GM12878 (cell line): ENCODE measurements at regions not wholly inside any gene's neighbourhood (a gene's known extent, or its start where the extent isn't known, plus 50 kb on each side); places are given as distances from the start of the nearest gene placed in this dataset.

ENCODE experiments used
- ATAC-seq: fragments of 200-7000 bp; cut with Tn5 transposase; 3 replicates; pipeline ENCODE4 v1.9.1; 2020; ENCODE audit warnings: mild to moderate bottlenecking, moderate library complexity
- BruUV-seq: library from RNA; stranded (reverse); fragments of 400-500 nt; replicated peaks from 2 replicates; lab custom pipeline; 2021; lab: Mats Ljungman, UMichigan
- CTCF ChIA-PET: fragments of 300-600 bp; sonication (Branson Sonifier 250); formaldehyde crosslinking; extraction: SDS; loops from one replicate; lab custom pipeline; 2021; ENCODE audit warnings: inconsistent platforms; lab: Yijun Ruan, JAX
- POLR2A ChIA-PET: fragments of 350-600 bp; formaldehyde crosslinking; extraction: SDS; loops from one replicate; lab custom pipeline; 2021; ENCODE audit warnings: inconsistent platforms; lab: Charles Lee
- RAD21 ChIA-PET: fragments of 300-600 bp; sonication (Branson Sonifier 250); formaldehyde crosslinking; loops from one replicate; lab custom pipeline; 2023; ENCODE audit warnings: antibody characterized with exemption; ENCODE audit not compliant: unreplicated experiment; lab: Charles Lee
- SMC1A ChIA-PET: fragments of 300-600 bp; sonication (Branson Sonifier 250); formaldehyde crosslinking; loops from one replicate; lab custom pipeline; 2023; ENCODE audit not compliant: unreplicated experiment, uncharacterized antibody; lab: Charles Lee
- DNase-seq: peaks from one replicate; pipeline ENCODE4 v3.0.0-alpha.2; 2011; ENCODE audit warnings: low read depth, low spot score
- FAIRE-seq: peaks from 3 replicates; lab custom pipeline; 2011; peaks lifted over from hg19 to GRCh38; lab: Jason Lieb, UNC
- H2AFZ ChIP-seq: 2 replicates; pipeline ENCODE4 v1.6.0; 2011; ENCODE audit warnings: low read depth, low read length, control low read depth; ENCODE audit not compliant: control insufficient read depth
- H3K27ac ChIP-seq: 2 replicates; pipeline ENCODE4 v1.5.1; 2011; ENCODE audit warnings: control low read depth; ENCODE audit not compliant: control insufficient read depth, insufficient read depth
- H3K27me3 ChIP-seq, 2 experiments: replicated peaks in 1 of 2; 2 replicates each; pipeline versions ENCODE4 v1.6.0 to v1.6.1; 2011; ENCODE audit warnings: low read length in 1 of 2; ENCODE audit not compliant: control insufficient read depth in 2 of 2, insufficient read depth in 2 of 2
- H3K36me3 ChIP-seq, 2 experiments: 2 replicates each; pipeline ENCODE4 v1.5.1; 2011; ENCODE audit warnings: low read length in 1 of 2; ENCODE audit not compliant: control insufficient read depth in 2 of 2, insufficient read depth in 2 of 2
- H3K4me1 ChIP-seq: 2 replicates; pipeline ENCODE4 v1.6.1; 2011; ENCODE audit warnings: mild to moderate bottlenecking, low read length, moderate library complexity, mixed read lengths; ENCODE audit not compliant: control insufficient read depth, insufficient read depth
- H3K4me2 ChIP-seq: 2 replicates; pipeline ENCODE4 v1.6.0; 2011; ENCODE audit warnings: control low read depth; ENCODE audit not compliant: control insufficient read depth, insufficient read depth
- H3K4me3 ChIP-seq: fragments of 200-600 bp; sonication (generic); 2 replicates; pipeline ENCODE4 v1.5.1; 2016
- H3K79me2 ChIP-seq: 2 replicates; pipeline ENCODE4 v1.6.0; 2011; ENCODE audit warnings: low read length; ENCODE audit not compliant: control insufficient read depth, insufficient read depth
- H3K9ac ChIP-seq: 2 replicates; pipeline ENCODE4 v1.8.0; 2011; ENCODE audit warnings: low read length, control low read depth, mixed read lengths; ENCODE audit not compliant: control insufficient read depth, insufficient read depth
- H3K9me3 ChIP-seq: replicated peaks from 3 replicates; pipeline ENCODE4 v1.5.1; 2011; ENCODE audit warnings: mild to moderate bottlenecking, low read length; ENCODE audit not compliant: control insufficient read depth, insufficient read depth
- H4K20me1 ChIP-seq: 2 replicates; pipeline ENCODE4 v1.6.0; 2011; ENCODE audit not compliant: control insufficient read depth, insufficient read depth
- BMI1 ChIP-seq: fragments of 450-650 bp; IDR thresholded peaks from 2 replicates; pipeline ENCODE4 v1.6.1; 2016; ENCODE audit warnings: mild to moderate bottlenecking, moderate library complexity, borderline replicate concordance
- MXI1 ChIP-seq: fragments of 150-350 bp; IDR thresholded peaks from 2 replicates; pipeline ENCODE4 v1.6.1; 2011; ENCODE audit warnings: low read depth, mild to moderate bottlenecking, inconsistent platforms, low read length, improper control_type of control experiment
- NRF1 ChIP-seq: conservative IDR thresholded peaks from 2 replicates; pipeline ENCODE4 v1.6.1; 2011; ENCODE audit warnings: mild to moderate bottlenecking, low read depth, low read length, improper control_type of control experiment
- PBX3 ChIP-seq: IDR thresholded peaks from 2 replicates; pipeline ENCODE4 v1.6.1; 2011; ENCODE audit warnings: mild to moderate bottlenecking, low read depth, low read length, moderate library complexity; ENCODE audit not compliant: insufficient replicate concordance
- POLR2A ChIP-seq: IDR thresholded peaks from 2 replicates; pipeline ENCODE4 v1.6.1; 2011; ENCODE audit warnings: low read depth, mild to moderate bottlenecking, low read length
- RELA ChIP-seq: fragments of 450-650 bp; IDR thresholded peaks from 2 replicates; pipeline ENCODE4 v1.8.0; 2014; ENCODE audit warnings: borderline replicate concordance; ENCODE audit not compliant: partially characterized antibody
- REST ChIP-seq: IDR thresholded peaks from 2 replicates; pipeline ENCODE4 v1.6.1; 2012; ENCODE audit warnings: mild to moderate bottlenecking, low read depth, low read length
- RUNX3 ChIP-seq: IDR thresholded peaks from 2 replicates; pipeline ENCODE4 v1.6.1; 2012; ENCODE audit warnings: low read length, inconsistent platforms
- SREBF2 ChIP-seq: IDR thresholded peaks from 2 replicates; pipeline ENCODE4 v1.6.1; 2012; ENCODE audit warnings: mild to moderate bottlenecking, low read length
- TCF3 ChIP-seq: IDR thresholded peaks from 2 replicates; pipeline ENCODE4 v1.6.1; 2012; ENCODE audit warnings: low read depth, mild to moderate bottlenecking, low read length, borderline replicate concordance; ENCODE audit not compliant: insufficient read depth
- ZNF207 ChIP-seq: fragments of 450-650 bp; IDR thresholded peaks from 2 replicates; pipeline ENCODE4 v1.6.1; 2014; ENCODE audit warnings: antibody characterized with exemption, mild to moderate bottlenecking, borderline replicate concordance
- ZNF622 ChIP-seq: fragments of 450-650 bp; IDR thresholded peaks from 2 replicates; pipeline ENCODE4 v1.6.1; 2017; ENCODE audit warnings: mild to moderate bottlenecking, inconsistent platforms
- WGBS: methylation state at CpG from one replicate; pipeline ENCODE4 v1.1.6; 2016; ENCODE audit warnings: low lambda C conversion rate; ENCODE audit not compliant: insufficient replicate concordance, insufficient coverage; ENCODE audit errors: missing lambda C conversion rate; 5-methylcytosine and 5-hydroxymethylcytosine counted together
- in situ Hi-C: fragments of 300-500 bp; cut with MboI; formaldehyde crosslinking; loops from 9 replicates; pipeline ENCODE4 v1.14.3; 2018; ENCODE audit warnings: mixed read lengths
- intact Hi-C: fragments of 100-400 bp; cut with micrococcal nuclease; formaldehyde crosslinking; loops from one replicate; pipeline ENCODE4 v1.14.2; 2022; ENCODE audit not compliant: unreplicated experiment

- TF ChIP-seq REST, result no peak
- no peak for TF ChIP-seq NRF1
- no peak for TF ChIP-seq ZNF622
- no peak for TF ChIP-seq POLR2A
- no peak for TF ChIP-seq PBX3
Observed at GRCh38 chr2:176658708-176659107, 389.5 kb downstream of the MTX2 start (continued).

GRCh38 chr2:176662753-176663152 is 393.5 kb downstream of the MTX2 start:
- no peak for FAIRE-seq
- intact Hi-C loops, result no loop called here
- no peak overlapping the region for H3K27ac ChIP-seq
- TF ChIP-seq ZNF207, result no peak
- no peak for TF ChIP-seq RELA
- TF ChIP-seq BMI1, result no peak
- no peak for TF ChIP-seq MXI1
- TF ChIP-seq SREBF2, result no peak
- TF ChIP-seq TCF3, result no peak
- TF ChIP-seq RUNX3, result no peak
- TF ChIP-seq, all 136 proteins: peak for 0
- no peaks in the 10 kb centered on the region for H3K9me3 ChIP-seq
- no peak overlapping the region for H3K4me3 ChIP-seq
- no peak overlapping the region for H3K9ac ChIP-seq
- no peak overlapping the region for H3K4me2 ChIP-seq
- ChIA-PET RAD21 (interaction anchor here (0.8 to 1.6 kb wide), 4 partner anchors 9 to 13 kb away, joined by 3 to 5 read pairs (median 4); no protein-coding TSS in a partner anchor), POLR2A (interaction anchor here (0.6 kb wide), 1 partner anchor 479 kb away, joined by 3 read pairs; no protein-coding TSS in a partner anchor), CTCF (interaction anchor here (1.0 to 5.8 kb wide), 5 partner anchors 9 to 486 kb away, joined by 3 to 56 read pairs (median 4); no protein-coding TSS in a partner anchor), SMC1A (interaction anchor here (0.6 to 10.0 kb wide), 9 partner anchors 9 to 536 kb away, joined by 3 to 88 read pairs (median 4); no protein-coding TSS in a partner anchor)
- H3K36me3 ChIP-seq, result no peaks in the 10 kb centered on the region
- no TSS peak for BruUV-seq
- no peaks in the 10 kb centered on the region for H4K20me1 ChIP-seq
- DNase-seq, result no peak
- WGBS, result 65% methylated on average over 2 of the region's 2 CpGs
- no peaks in the 10 kb centered on the region for H3K79me2 ChIP-seq
- no peaks in the 10 kb centered on the region for H3K27me3 ChIP-seq
- H2AFZ ChIP-seq, result no peak overlapping the region
- in situ Hi-C loops, result no loop called here
- ATAC-seq, result no peak
- H3K4me1 ChIP-seq, result no peaks in the 10 kb centered on the region
